ENCODE measurements at regions not wholly inside any gene's neighbourhood (a gene's known extent, or its start where the extent isn't known, plus 50 kb on each side); places are given as distances from the start of the nearest gene placed in this dataset.
"Not testable (repeated sequence)": the region's sequence is repeated elsewhere in the genome, so short reads cannot be mapped to it uniquely, and the experiment has no call there.

- H3K4me3 ChIP-seq (ENCODE audit: low read depth, low read length): no peak overlapping the region
- no peak for TF ChIP-seq CTCF (IDR thresholded peaks at IDR 0.05; ENCODE audit: low read depth, low read length)
Observed at GRCh38 chr17:36844601-36845000, 92.7 kb upstream of the LHX1 start.

DNA sequence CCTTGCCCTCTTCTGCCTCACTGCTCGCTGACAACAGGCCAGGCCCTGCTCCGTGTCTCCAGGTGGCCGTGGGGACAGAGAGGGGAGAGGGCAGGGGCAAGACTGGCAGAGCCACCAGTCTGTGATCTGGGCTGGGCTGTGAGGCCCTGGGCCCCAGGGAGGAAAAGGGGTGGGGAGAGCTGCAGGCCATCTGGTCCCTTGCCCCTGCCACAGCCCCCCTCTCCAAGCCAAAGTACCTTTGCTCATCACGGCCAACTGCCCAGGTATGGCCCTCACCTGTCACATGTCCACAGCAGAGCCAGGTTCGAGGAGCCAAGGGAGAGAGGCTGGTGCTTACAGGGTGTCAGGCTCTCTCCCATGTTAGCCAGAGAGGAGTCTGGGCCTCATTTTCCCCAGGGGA, 91.4 kb upstream of the LHX1 start:
- TF ChIP-seq CTCF (IDR thresholded peaks at IDR 0.05; ENCODE audit: low read depth, low read length): no peak
- H3K4me3 ChIP-seq (ENCODE audit: low read depth, low read length): no peak overlapping the region

DNA sequence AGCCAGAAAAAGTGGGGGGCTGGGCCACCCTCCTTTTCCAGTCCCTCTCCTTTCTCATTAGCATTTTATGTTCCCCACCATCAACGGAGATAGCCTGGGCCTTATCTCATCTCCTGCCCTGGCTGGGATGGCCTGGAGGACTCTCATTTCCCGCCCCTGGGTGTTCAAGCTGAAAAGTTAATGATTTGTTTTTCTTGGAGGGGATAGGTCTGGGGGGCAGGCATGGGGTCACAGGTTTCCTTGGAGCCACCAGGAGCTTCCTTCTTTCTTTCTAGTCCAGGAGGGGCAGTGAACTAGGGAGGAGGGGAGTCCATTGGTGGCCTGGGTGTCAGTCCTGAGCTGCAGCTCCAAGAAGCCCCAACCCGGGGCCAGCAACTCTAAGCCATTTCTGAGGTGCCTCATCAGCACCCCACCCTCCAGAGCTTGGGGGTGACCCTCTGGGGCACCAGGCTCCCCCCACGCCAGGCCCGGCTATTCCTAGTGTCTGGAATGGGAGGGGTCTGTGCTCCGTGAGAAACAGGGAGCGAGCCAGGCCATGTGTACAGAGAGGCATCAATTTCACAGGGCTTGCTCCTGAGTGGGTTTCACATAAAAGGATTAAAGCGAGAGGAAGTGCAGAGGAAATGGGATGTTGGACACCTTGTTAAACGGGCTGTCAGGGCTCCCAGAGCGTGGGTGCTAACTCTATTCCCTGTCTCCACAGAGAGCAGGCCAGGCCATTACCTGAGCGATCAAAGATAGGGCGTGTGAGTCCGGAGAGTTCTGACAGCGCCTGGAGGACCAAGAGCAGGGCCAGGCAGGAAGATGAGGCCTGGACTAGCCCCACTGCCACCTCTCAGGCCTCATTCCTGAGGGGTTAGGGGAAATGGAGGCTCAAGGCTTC, 90.6 kb upstream of the LHX1 start:
- H3K4me3 ChIP-seq (ENCODE audit: low read depth, low read length): no peak overlapping the region
- TF ChIP-seq CTCF (IDR thresholded peaks at IDR 0.05; ENCODE audit: low read depth, low read length): no peak

DNA sequence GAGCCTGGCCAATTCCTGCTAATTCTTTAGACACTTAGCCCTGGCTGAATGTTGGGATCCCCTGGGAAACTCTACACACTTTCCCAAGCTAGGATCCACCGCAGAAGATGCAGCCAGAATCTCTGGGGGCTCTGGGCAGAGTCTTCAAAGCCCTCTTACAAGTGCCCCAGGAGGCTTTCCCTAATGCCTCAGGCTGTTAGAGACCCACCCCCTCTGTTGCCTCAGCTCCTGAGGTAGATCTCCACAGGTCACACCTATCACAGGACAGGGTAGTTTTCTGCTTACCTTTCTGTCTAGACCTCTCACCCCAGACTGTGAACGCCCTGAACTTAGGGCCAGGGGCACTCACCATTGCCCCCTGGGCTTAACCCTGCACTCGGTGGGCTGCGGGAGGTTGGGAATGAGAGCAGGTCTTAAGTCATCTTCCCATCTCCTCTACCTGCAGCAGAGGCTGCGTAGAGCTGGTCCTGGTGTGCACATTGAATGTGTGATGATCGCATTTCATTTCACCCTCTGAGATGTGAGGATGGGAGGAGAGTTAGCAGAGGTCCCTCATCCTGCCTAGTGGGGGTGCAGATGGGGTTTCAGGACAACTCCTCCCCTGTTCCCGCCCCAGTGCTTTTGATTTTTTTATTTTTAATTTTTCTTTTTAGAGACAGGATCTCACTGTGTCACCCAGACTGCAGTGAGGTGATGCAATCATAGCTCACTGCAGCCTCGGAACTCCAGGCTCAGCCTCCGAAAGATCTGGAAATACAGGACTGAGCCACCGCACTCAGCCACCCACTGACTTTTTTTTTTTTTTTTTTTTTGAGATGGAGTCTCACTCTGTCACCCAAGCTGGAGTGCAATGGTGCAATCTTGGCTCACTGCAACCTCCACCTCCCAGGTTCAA, 89.0 kb upstream of the LHX1 start:
- TF ChIP-seq CTCF (IDR thresholded peaks at IDR 0.05; ENCODE audit: low read depth, low read length): no peak
- H3K4me3 ChIP-seq (ENCODE audit: low read depth, low read length): no peak overlapping the region

- H3K4me3 ChIP-seq (ENCODE audit: low read depth, low read length): not testable (repeated sequence)
Observed at GRCh38 chr17:36849020-36849419, 88.3 kb upstream of the LHX1 start.

GRCh38 chr17:36849871-36850348, 87.4 kb upstream of the LHX1 start:
- no peak overlapping the region for H3K4me3 ChIP-seq (ENCODE audit: low read depth, low read length)
- peak; percentile 9; the same call in 1 of the 2 replicates for TF ChIP-seq CTCF (IDR thresholded peaks at IDR 0.05; ENCODE audit: low read depth, low read length)

DNA sequence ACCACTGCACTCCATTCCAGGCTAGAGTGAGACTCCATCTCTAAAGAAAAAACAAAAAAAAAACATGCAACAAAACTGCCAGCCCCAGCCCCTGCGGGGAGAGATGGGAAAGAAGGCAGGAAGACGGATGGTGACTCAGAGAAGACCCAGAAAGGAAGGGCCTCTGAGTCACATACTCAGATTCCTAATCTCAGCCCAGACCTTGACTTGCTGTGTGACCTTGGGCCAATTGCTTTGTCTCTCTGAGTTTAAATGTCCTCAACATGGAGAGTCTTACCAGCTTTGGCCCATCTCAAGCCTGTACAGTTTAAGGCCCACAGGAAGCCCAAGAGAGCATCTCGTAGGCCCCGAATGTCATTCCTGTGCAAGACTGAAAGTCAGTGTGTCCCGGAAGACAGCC, 86.5 kb upstream of the LHX1 start:
- TF ChIP-seq CTCF (IDR thresholded peaks at IDR 0.05; ENCODE audit: low read depth, low read length): no peak
- H3K4me3 ChIP-seq (ENCODE audit: low read depth, low read length): no peak overlapping the region
